ENCODE measurements at regions not wholly inside any gene's neighbourhood (a gene's known extent, or its start where the extent isn't known, plus 50 kb on each side); places are given as distances from the start of the nearest gene placed in this dataset.

DNA sequence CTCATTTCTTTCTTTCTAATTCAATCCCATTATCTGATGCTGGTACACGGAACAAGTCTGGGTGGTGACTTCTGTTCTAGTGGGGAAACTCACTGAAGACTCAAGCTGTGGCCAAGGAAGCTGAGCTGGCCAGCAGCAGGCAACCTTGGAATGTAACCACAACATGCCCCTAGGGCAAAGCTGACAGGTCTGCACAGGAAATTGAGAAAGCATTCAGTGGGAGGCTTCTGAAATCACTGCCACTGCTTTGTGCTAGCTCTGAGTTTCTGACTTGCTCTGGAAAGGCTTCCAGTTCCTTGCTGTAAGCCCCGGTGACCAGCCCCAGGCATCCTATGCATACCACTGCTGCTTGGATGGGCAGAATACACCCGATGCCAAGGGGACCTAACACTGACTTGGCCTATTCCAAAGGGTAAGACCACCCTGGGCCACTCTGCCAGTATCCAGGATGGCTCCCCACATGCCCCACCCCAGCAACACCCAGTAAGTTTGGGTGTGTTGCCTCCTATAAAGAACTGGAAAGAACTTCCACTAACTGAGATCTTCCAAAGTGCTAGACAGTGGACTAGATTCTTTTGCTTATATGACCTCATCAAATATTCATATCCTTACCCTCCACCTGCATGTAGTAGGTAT, 84.5 kb upstream of the CDKN3 start:
- DNase-seq (ENCODE audit: low spot score): no peak

DNA sequence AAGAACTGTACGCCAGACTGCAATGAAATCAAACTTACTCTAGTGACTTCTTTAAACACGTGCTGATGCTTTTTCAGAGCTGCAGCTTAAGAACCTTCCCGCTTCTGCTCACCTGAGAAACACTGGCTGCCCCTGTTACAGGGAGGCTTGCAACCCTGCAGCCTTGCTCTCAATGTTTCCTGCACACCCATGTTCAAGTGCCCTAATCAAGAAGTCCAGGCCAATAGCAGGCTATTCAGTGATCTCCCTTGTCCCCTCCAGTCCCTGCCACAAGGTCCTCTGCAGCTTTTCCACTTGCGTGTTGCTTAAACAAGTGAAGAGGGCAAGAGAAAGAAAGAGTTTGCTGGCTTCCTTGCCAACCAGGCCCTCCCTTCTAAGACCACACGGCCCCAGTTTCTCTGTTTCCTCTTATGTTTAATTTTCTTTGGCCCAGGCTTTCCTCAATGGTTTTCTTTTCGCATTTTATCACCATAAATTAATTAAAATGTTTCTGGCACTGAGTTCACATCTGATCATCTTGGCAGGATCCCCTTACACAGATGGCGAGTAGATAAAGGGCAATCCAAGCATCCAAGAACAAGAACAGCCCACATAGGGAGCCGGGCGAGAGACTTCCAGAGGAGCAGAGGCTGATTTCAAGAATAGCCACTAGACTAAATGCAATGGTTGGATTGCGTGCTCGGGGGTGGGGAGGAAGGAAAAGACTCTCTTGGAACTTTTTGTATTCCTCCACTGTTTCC, 82.3 kb upstream of the CDKN3 start:
- DNase-seq (ENCODE audit: low spot score): no peak

DNA sequence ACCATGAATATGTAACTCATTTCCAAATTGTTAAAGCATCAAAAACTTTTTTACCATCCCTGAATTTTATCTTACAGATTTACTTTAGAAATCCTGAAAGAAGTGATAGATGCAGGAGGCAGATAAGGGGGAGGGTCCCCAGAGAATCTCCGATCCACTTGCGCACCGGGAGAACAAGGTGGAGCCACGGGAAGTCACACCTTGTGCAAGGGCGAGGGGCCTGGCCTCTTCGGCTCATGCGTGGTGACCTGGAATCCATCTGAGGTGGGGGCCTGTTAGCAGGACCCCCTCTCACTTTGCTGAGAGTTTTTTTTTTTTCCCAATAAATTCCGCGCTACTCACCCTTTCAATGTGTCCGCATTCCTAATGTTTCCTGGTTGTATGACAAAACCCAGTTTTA, 80.2 kb upstream of the CDKN3 start:
- no peak for DNase-seq (ENCODE audit: low spot score)

DNA sequence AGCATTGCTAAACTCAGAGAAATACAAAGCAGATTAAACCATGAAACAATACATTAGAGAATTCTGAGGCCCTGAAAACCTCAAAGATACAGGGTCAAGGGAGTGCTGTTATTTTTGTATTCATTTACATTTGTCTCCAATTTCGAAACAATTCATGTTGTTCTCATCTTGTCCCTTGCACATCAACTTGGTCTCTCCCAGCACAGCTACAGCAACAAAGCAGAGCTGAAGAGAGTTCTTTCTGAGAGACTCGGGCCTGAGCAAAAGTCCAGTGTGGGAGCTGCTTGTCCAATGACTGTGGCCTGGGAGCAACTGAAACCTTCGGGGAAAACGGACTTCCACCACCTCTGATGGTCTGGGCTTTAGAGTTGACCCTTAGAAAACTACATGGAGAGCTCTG, 79.4 kb upstream of the CDKN3 start:
- DNase-seq (ENCODE audit: low spot score): no peak

DNA sequence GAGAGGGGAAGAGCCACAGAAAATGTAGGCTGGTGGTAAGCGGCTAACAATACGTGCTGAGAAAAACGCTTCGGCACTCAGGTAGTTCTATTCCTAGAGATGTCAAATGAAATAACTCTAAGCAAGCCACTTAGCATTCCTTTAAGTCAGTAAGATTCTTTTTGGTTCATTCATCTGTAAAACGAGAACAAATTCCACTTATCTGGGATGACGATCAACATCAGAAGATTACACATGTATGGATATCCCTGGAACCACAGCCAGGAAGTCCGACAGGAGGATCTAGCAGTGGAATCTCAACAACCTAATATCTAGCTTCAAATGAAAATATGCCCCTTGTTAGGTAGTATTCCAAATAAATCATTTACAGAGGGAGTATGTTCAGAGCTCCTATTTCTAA, 74.6 kb upstream of the CDKN3 start:
- DNase-seq (ENCODE audit: low spot score): no peak

DNA sequence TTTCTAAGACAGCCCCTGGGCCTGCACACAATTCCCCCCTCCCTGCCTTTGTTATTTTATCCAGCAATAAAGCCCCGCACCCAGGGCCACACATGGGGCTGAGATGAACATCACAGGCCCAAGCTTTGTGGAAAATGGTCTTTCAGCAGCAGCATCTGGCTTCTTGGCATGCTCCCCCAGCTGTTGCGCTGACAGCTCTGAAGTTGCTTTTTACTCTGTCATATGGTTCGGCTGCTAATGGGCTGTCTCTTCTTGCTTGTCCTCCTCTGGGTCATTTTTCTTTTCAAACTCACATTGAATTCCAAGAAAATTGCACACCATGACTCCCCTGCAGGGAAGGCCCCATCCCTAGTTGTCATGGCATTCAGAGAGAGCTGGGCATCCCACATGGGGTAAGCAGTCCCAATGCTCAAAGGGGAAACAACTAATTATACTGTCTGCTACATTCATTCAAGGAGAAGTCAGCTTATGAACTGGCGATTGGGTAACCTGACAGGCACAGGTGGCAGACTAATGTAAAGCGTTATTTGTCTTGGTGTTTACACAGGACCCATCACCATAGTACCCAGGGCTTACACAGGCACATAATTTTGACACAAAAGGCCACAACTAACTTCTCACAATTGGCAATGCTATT, 74.0 kb upstream of the CDKN3 start:
- no peak for DNase-seq (ENCODE audit: low spot score)

DNA sequence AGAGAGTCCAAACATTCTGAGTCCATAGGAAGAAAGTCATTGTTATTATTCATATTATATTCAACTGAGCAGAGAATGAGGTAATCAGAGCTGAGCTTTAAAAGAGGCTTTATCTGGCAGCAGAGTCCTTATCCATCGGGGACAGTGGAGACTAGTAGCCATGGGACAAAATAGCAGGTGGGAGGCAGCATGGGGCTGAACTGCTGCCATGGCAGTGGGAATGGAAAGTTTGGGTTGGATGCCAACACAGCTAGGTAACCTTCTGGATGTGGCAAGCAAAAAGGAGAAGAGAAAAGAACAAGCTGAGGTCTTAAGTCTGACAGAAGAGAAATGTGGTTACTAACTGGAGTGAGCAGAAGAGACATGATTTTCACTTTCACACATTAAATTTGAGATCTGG, 71.0 kb upstream of the CDKN3 start:
- DNase-seq (ENCODE audit: low spot score): no peak

DNA sequence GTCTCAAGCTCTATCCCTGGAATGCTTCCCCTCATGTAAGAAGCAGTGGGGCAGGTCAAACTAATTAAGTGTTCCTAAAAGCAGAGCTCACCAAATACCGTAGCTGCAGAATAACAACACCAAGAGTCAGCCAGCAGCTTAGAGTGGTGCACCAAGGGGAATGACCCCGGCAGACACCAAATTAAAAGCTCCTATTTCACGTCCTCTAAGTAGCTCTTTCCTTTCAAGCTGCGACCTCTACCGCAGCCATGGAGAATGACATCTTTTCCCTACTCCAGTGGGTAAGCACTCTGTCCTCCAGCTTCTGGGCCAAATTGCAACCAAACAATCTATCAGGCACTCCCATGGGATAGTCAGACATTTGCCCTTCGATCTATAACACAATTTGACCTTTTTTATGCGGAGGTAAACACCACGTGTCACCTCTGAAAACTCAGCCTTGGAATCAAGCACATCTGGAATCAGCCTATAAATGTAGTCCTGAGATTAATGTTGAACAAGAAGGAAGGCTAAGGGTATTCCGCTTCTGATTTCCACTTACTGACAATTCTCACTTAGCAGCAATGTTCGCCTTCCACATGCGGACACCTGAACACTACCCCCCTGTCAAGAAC, 67.6 kb upstream of the CDKN3 start:
- peak; percentile 75 for DNase-seq (ENCODE audit: low spot score)

DNA sequence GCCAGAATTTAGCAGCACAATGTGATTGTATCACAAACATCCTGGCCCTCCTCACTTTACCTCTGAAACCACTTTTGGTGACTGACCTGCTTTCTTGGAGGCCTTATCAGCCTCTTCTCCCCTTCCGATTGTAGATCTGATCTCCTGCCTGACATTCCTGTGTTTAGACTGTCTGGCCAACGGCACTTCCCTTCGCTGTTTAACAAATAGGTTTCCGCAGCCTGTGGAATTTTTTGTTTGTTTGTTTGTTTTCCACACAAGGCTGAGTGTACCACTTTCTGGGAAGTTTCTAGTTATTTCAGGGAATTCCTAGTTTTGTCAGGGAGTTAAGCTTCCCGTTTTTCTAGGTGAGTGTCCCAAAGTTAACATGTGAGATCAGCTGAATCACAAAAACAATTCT, 65.9 kb upstream of the CDKN3 start:
- no peak for DNase-seq (ENCODE audit: low spot score)

DNA sequence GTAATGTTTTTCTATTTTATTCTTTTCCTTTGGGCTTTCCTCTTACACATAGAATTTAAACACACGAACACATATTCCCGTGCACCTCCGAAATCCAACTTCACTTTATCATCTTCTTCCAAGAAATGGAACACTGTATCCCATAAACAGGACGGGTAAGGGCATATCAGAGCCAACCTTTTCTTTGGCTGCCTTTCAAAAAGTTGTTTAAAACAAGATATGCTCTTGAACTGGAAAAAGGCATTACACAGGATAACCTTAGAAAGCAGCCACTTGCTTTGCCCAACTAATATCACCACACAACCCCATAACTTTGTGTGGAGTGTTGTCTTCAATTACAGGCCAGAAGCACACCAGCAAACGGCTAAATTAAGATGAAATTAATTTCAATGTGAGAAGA, 65.3 kb upstream of the CDKN3 start:
- no peak for DNase-seq (ENCODE audit: low spot score)

DNA sequence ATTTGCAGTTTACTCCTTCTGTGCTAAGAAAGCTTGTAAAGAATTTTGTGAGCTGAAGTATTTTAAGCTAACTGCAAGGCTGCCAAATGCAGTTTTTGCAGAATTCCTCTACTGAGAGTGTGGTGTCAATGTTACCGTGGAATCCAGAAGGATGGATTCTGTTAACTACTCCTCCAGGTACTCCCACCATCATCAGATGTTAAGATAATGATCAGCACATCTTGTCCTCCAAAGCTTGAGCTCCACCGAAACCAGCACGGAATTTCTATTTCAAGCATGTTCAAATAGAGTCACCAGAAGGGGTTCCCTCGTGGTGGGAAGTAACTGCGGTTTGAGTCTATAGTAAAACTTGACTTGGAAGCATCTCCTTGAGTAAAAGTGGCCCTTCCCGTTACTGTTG, 64.3 kb upstream of the CDKN3 start:
- no peak for DNase-seq (ENCODE audit: low spot score)

DNA sequence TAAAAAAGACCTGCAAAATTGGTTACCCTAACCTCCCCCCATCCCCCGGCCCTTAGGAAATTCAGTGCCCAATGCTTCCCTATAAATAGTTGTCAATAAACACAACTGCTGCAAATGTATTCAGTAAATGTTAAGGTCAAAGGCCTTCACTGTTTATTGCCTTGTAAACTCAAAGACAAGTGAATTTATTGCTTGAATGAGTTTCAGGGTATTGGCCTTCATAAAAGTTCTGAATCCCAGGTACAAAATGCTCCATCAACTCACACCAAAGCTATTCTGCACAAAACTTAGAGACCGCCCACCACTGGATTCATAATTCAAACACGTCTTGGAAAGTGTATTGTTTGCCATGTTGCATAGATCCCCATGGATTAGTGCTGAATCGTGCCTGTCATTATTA, 63.3 kb upstream of the CDKN3 start:
- no peak for DNase-seq (ENCODE audit: low spot score)

DNA sequence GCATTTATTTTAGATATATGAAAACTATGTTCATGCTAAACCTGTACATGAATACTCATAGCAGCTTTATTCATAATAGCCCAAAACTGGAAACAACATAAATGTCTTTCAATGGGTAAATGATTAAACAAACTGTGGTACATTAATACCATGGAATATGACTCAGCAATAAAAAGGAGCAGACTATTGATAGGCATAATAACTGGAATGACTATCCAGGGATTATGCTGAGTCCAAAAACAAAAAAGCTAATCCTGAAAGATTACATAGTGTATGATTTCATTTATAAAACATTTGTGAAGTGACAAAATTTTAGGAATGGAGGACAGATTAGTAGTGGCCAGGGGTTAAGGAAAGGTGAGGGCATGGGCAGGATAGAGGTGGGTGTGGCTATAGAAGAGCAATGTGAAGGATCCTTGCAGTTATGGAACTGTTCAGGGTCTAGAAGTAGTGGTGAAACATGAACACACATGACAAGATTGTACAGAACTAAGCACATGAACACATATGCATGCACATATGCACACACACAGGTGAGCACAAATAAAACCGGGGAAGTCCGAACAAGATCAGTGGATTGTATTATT, 61.1 kb upstream of the CDKN3 start:
- DNase-seq (ENCODE audit: low spot score): no peak

DNA sequence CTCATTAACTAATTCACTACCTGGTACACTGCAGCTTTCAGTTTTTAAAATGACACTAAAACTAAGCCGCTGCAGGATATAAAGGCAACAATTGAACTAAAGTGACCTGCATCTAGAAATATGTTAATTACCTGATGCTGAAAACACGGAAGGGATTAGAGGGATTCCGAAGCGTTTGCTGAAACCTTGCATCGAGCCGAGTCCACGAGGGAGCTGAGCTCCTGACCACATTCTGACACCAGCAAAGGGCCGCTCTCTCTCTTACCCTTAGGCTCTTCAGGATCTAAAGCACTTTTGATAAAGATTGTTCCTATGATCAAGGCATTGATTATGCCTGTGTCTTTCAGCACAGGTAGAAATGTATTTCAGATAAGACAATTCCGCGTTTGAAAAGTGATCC, 59.5 kb upstream of the CDKN3 start:
- no peak for DNase-seq (ENCODE audit: low spot score)

DNA sequence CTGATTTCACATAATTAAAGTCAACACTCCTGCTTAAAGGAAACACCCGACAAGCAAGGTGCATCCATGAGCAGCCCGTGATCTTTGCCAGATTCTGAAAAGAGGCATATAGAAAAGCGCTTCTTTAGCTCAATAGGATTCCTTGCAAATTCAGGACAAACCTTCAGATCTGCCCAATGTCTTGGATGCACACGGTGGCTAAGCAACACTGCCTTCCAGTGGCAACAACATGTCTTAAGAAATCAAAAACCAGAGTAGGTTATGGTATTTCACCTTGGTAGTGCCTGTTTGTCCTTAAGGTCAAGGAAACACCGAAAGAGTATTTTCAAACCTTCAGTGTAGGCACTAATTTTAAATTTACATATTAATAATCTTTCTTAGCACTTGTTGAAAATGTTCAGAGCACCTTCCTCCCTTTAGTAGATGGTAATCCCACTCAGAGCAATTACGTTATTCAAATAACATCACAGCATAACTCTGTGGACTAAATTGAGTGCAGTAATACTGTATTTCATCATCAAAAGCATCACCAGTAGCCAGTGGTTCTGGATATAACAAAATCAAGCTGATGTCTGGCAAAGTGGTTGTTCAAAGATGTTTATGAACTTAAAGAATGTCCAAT, 58.0 kb upstream of the CDKN3 start:
- peak; percentile 37 for DNase-seq (ENCODE audit: low spot score)

DNA sequence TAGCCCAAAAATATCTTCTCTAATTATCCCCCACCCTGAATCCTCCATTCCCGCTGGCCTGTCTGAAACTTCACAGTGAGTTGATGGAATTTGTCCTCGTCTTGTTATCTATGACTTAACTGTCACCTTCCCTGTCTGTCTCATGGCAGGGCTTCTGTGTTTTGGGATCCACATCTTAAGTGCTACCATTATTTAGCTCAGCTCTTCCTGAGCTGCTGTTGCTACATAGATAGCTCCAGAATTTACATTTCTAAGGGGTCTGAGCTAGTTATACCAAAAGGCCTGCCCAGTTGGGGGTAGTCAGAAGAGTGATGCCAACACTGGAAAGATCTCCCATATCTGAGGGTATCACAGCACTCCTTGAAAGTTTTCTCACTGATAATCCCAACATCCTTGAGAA, 57.0 kb upstream of the CDKN3 start:
- no peak for DNase-seq (ENCODE audit: low spot score)

DNA sequence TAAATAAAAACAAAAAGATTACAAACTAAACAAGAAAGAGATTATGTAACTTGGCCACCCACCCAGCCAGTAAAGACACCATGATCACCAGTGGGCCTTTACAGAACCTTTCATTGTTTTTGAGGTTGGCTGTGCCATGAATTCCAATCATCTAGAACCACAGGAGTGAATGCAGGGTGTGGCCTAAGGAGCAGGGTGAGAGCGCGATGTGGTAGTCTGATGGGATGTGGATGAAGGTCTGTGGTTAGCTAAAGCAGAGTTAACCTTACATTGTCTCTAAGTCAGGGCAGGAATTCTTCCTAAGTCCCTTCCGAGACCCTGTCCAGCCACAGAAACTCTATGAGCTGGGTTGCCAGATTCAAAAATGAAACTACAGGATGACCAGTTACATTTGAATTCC, 54.0 kb upstream of the CDKN3 start:
- no peak for DNase-seq (ENCODE audit: low spot score)

DNA sequence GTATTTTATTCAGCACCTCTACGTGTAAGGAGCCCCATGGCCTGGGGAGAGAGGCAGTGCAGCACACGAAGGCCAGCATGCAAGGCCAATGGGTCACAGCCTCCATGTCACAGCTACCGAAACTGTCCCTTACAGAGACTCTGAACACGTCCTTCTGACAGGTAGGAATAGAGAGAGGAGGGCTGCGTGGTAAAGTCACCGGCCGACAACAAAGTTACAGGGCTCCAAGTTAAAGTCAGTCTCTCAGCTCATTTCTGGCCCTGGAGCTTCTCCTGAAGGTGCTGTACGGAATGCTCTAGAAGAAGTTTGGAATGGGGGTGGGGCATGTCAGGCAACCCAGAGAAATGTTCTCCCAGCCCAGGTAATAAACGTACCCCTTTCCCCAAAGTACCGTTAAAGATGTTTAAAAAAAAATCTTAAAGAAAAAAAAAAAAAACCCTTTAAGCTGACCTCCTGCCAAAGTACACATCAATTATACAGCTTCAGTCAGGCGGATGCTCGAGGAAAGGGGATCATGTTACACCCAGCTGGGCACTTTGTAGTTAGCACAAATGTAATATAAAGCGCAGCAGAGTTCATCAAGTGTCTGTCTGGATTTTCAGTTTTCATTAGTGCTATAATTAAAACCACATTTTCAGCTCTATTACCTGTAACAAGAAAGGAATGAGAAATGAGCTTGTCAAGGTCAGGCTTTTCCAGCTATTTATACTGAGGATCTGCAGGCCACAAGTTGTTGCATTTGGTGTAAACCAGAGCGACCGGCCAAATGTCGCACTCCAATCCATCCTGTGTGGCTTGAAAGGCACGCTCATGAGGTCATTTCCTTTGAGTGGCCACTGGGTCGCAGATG, 53.3 kb upstream of the CDKN3 start:
- no peak for DNase-seq (ENCODE audit: low spot score)

DNA sequence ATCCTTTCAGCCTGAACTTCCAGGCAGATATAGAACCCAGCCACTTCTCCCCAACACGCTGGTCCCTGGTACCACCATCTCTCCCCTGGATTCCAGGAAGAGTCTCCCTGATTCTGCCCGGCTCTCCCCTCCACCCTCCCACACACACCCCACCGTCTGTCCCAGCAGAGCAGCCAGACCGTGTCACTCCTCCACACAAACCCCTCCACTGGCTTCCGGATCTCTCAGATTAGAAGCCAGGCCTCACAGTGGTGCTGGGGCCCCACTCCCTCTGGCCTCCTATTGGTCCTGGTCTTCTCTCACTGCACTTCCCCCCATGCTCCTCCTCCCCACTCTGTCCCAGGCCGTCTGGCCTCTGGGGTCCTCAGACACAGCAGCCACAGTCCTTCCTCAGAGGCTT, 52.4 kb upstream of the CDKN3 start:
- no peak for DNase-seq (ENCODE audit: low spot score)

DNA sequence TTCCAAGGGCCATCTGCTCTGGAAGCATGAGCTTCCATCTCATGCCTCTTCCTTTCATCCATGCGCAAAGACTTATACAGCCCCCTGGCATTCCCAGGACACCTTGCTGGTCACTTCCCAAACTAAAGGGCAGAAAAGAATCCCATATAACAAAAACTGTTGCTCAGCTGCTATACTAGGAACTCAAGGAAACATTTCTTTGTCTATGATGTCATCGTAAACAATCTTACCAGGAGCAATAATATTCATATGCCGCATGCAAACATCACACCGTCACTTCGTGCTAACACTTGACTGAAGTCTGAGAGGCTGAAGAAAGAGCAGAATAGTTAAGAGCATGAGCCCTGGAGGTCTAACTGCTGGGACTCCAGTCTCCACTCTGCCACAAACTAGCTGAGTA, 50.5 kb upstream of the CDKN3 start:
- DNase-seq (ENCODE audit: low spot score): no peak

All from RKO (cell line).